ENCODE measurements at regions not wholly inside any gene's neighbourhood (a gene's known extent, or its start where the extent isn't known, plus 50 kb on each side); places are given as distances from the start of the nearest gene placed in this dataset.

- no peak for ATAC-seq
- no peak for FAIRE-seq
- POLR2A ChIA-PET: no interaction called here
- TF ChIP-seq ZNF800 (CRISPR knock-in tag; IDR thresholded peaks at IDR 0.05) (no peak), NCOA2 (CRISPR knock-in tag; IDR thresholded peaks at IDR 0.05) (no peak), ZNF318 (CRISPR knock-in tag; IDR thresholded peaks at IDR 0.05) (no peak), ZBTB46 (CRISPR knock-in tag; IDR thresholded peaks at IDR 0.05; ENCODE audit: borderline replicate concordance) (no peak)
- CTCF ChIA-PET (ENCODE audit: low intra/inter-chr PET ratio, low total read pairs): no interaction called here
- 96% methylated on average over 3 of the region's 3 CpGs for WGBS (ENCODE audit: low lambda C conversion rate)
- no peak overlapping the region for H3K4me3 ChIP-seq (replicated peaks in 1 of 3; ENCODE audit: insufficient read depth in 1 of 3, low read depth in 2 of 3, low read length in 3 of 3)
- H3K4me1 ChIP-seq (ENCODE audit: insufficient read depth, low read length): peaks cover 7% of the 10 kb centered on the region; the same call in 1 of the 2 replicates
- H3K9ac ChIP-seq (ENCODE audit: insufficient read depth, low read depth, low read length): no peak overlapping the region
- DNase-seq (ENCODE audit: low spot score): no peak
- H3K4me2 ChIP-seq (ENCODE audit: low read depth, low read length): no peak overlapping the region
- no peaks in the 10 kb centered on the region for H3K36me3 ChIP-seq (replicated peaks in 1 of 2; ENCODE audit: control insufficient read depth in 1 of 2, insufficient read depth in 2 of 2, low read length in 2 of 2)
- in situ Hi-C loops (cut with HindIII; ENCODE audit: extremely low pct_ligation_motif_present, low pct_unique_long_range_greater_than_20kb) (no loop called here), intact Hi-C loops (cut with micrococcal nuclease; ENCODE audit: unreplicated experiment) (no loop called here)
- no TSS peak for BruUV-seq (replicated peaks)
- H3K27me3 ChIP-seq (ENCODE audit: control insufficient read depth in 1 of 2, insufficient read depth in 2 of 2, low read length in 2 of 2): no peaks in the 10 kb centered on the region; a peak in 1 of 5 replicates
- H3K9me3 ChIP-seq (ENCODE audit: low read length): no peaks in the 10 kb centered on the region
- no peak overlapping the region for H2AFZ ChIP-seq (ENCODE audit: low read length)
- H3K27ac ChIP-seq (ENCODE audit: extremely low read length, insufficient read depth, low read length): no peak overlapping the region
- no peaks in the 10 kb centered on the region for H4K20me1 ChIP-seq (ENCODE audit: insufficient read depth, low read length)
- no peaks in the 10 kb centered on the region for H3K79me2 ChIP-seq (ENCODE audit: insufficient read depth, low read length)
Measured at GRCh38 chr6:14550410-14550809, 432.8 kb downstream of the CD83 start.

Data from HepG2 (cell line).